ENCODE measurements at regions not wholly inside any gene's neighbourhood (a gene's known extent, or its start where the extent isn't known, plus 50 kb on each side); places are given as distances from the start of the nearest gene placed in this dataset.

GRCh38 chr18:41378598-41378997, 576.4 kb upstream of the PIK3C3 start:
- in situ Hi-C loops (cut with HindIII; ENCODE audit: low sequenced_read_pairs), result no loop called here

GRCh38 chr18:41373612-41374011, 581.4 kb upstream of the PIK3C3 start:
- in situ Hi-C loops (cut with HindIII; ENCODE audit: low sequenced_read_pairs), result no loop called here

GRCh38 chr18:41372046-41372665, 582.9 kb upstream of the PIK3C3 start:
- in situ Hi-C loops (cut with HindIII; ENCODE audit: low sequenced_read_pairs), result no loop called here

- in situ Hi-C loops (cut with HindIII; ENCODE audit: low sequenced_read_pairs), result no loop called here
Observed at GRCh38 chr18:41371156-41372045, 583.6 kb upstream of the PIK3C3 start.

- in situ Hi-C loops (cut with HindIII; ENCODE audit: low sequenced_read_pairs), result no loop called here
Observed at GRCh38 chr18:41370740-41371139, 584.3 kb upstream of the PIK3C3 start.

- in situ Hi-C loops (cut with HindIII; ENCODE audit: low sequenced_read_pairs), result no loop called here
Observed at GRCh38 chr18:41357708-41358107, 597.3 kb upstream of the PIK3C3 start.

- in situ Hi-C loops (cut with HindIII; ENCODE audit: low sequenced_read_pairs), result no loop called here
Observed at GRCh38 chr18:41353777-41354528, 601.1 kb upstream of the PIK3C3 start.

- in situ Hi-C loops (cut with HindIII; ENCODE audit: low sequenced_read_pairs), result no loop called here
Observed at GRCh38 chr18:41351430-41351829, 603.6 kb upstream of the PIK3C3 start.

GRCh38 chr18:41347057-41347456, 608.0 kb upstream of the PIK3C3 start:
- in situ Hi-C loops (cut with HindIII; ENCODE audit: low sequenced_read_pairs), result no loop called here

- in situ Hi-C loops (cut with HindIII; ENCODE audit: low sequenced_read_pairs), result no loop called here
Observed at GRCh38 chr18:41343808-41344207, 611.2 kb upstream of the PIK3C3 start.

GRCh38 chr18:41338341-41338740, 616.7 kb upstream of the PIK3C3 start:
- in situ Hi-C loops (cut with HindIII; ENCODE audit: low sequenced_read_pairs), result no loop called here

GRCh38 chr18:41331661-41332060, 623.4 kb upstream of the PIK3C3 start:
- in situ Hi-C loops (cut with HindIII; ENCODE audit: low sequenced_read_pairs), result no loop called here

- in situ Hi-C loops (cut with HindIII; ENCODE audit: low sequenced_read_pairs), result no loop called here
Observed at GRCh38 chr18:41326311-41326710, 628.7 kb upstream of the PIK3C3 start.

- in situ Hi-C loops (cut with HindIII; ENCODE audit: low sequenced_read_pairs), result no loop called here
Observed at GRCh38 chr18:41324934-41325333, 630.1 kb upstream of the PIK3C3 start.

GRCh38 chr18:41324020-41324791, 630.8 kb upstream of the PIK3C3 start:
- in situ Hi-C loops (cut with HindIII; ENCODE audit: low sequenced_read_pairs), result no loop called here

GRCh38 chr18:41323044-41323443, 632.0 kb upstream of the PIK3C3 start:
- in situ Hi-C loops (cut with HindIII; ENCODE audit: low sequenced_read_pairs), result no loop called here

- in situ Hi-C loops (cut with HindIII; ENCODE audit: low sequenced_read_pairs), result no loop called here
Observed at GRCh38 chr18:41320100-41320499, 634.9 kb upstream of the PIK3C3 start.

- in situ Hi-C loops (cut with HindIII; ENCODE audit: low sequenced_read_pairs), result no loop called here
Observed at GRCh38 chr18:41315134-41315533, 639.9 kb upstream of the PIK3C3 start.

- in situ Hi-C loops (cut with HindIII; ENCODE audit: low sequenced_read_pairs), result no loop called here
Observed at GRCh38 chr18:41311571-41312547, 643.2 kb upstream of the PIK3C3 start.

- in situ Hi-C loops (cut with HindIII; ENCODE audit: low sequenced_read_pairs), result no loop called here
Observed at GRCh38 chr18:41297740-41298139, 657.3 kb upstream of the PIK3C3 start.

Data from DLD1 (cell line).